ENCODE measurements at regions not wholly inside any gene's neighbourhood (a gene's known extent, or its start where the extent isn't known, plus 50 kb on each side); places are given as distances from the start of the nearest gene placed in this dataset.

GRCh38 chr6:158912655-158913054, 87.3 kb downstream of the RSPH3 start:
- TF ChIP-seq POLR2A (IDR thresholded peaks at IDR 0.05), result no peak
- no peak for TF ChIP-seq CTCF (IDR thresholded peaks at IDR 0.05)

Data from esophagus squamous epithelium (tissue), 4 donors.